ENCODE measurements at regions not wholly inside any gene's neighbourhood (a gene's known extent, or its start where the extent isn't known, plus 50 kb on each side); places are given as distances from the start of the nearest gene placed in this dataset.
"Not testable (repeated sequence)": the region's sequence is repeated elsewhere in the genome, so short reads cannot be mapped to it uniquely, and the experiment has no call there.

GRCh38 chr3:174583396-174583795, 275.7 kb upstream of the NAALADL2 start:
- H3K9me3 ChIP-seq (ENCODE audit: control insufficient read depth, insufficient read depth, low read depth, low read length) = no peaks in the 10 kb centered on the region
- H3K4me1 ChIP-seq (ENCODE audit: control insufficient read depth, insufficient read depth, low read length) = no peaks in the 10 kb centered on the region
- in situ Hi-C loops (cut with HindIII; ENCODE audit: low pct_unique_long_range_greater_than_20kb, low sequenced_read_pairs) (no loop called here), intact Hi-C loops (cut with micrococcal nuclease; ENCODE audit: unreplicated experiment) (no loop called here)
- POLR2A ChIA-PET = no interaction called here
- H3K36me3 ChIP-seq (ENCODE audit: control insufficient read depth, insufficient read depth, low read length) = no peaks in the 10 kb centered on the region
- H3K4me3 ChIP-seq (ENCODE audit: low read depth in 2 of 2, low read length in 2 of 2) = no peak overlapping the region
- no peak for TF ChIP-seq SIN3A (IDR thresholded peaks at IDR 0.05; ENCODE audit: borderline replicate concordance, insufficient read depth, low read depth, low read length)
- TF ChIP-seq CTCF (IDR thresholded peaks at IDR 0.05) = no peak
- no peak for TF ChIP-seq TCF7L2 (IDR thresholded peaks at IDR 0.05; ENCODE audit: low read depth, low read length)
- TF ChIP-seq POLR2AphosphoS5 (IDR thresholded peaks at IDR 0.05; ENCODE audit: low read depth, low read length) = no peak
- TF ChIP-seq REST (IDR thresholded peaks at IDR 0.05; ENCODE audit: insufficient read depth in 1 of 2, low read depth in 2 of 2, low read length in 1 of 2) = no peak
- no peak overlapping the region for H3K27ac ChIP-seq (ENCODE audit: low read length)
- no TSS peak for BruUV-seq (replicated peaks)
- ATAC-seq (no peak), DNase-seq (ENCODE audit: low read depth, low spot score) (no peak)
- H3K27me3 ChIP-seq (ENCODE audit: control insufficient read depth, insufficient read depth, low read length) = no peaks in the 10 kb centered on the region
- CTCF ChIA-PET = no interaction called here

- H3K4me1 ChIP-seq (ENCODE audit: control insufficient read depth, insufficient read depth, low read length); DNase-seq (ENCODE audit: low read depth, low spot score); H3K27me3 ChIP-seq (ENCODE audit: control insufficient read depth, insufficient read depth, low read length); BruUV-seq (replicated peaks); POLR2A ChIA-PET; intact Hi-C loops (cut with micrococcal nuclease; ENCODE audit: unreplicated experiment); ATAC-seq; in situ Hi-C loops (cut with HindIII; ENCODE audit: low pct_unique_long_range_greater_than_20kb, low sequenced_read_pairs); H3K27ac ChIP-seq (ENCODE audit: low read length); H3K36me3 ChIP-seq (ENCODE audit: control insufficient read depth, insufficient read depth, low read length); H3K4me3 ChIP-seq (ENCODE audit: low read depth in 2 of 2, low read length in 2 of 2); H3K9me3 ChIP-seq (ENCODE audit: control insufficient read depth, insufficient read depth, low read depth, low read length): not testable (repeated sequence)
- CTCF ChIA-PET = interaction anchor here (0.7 kb wide), 1 partner anchor 1843 kb away, joined by 4 read pairs; no protein-coding TSS in a partner anchor
Measured at GRCh38 chr3:174587137-174587536, 272.0 kb upstream of the NAALADL2 start.

- no peak overlapping the region for H3K27ac ChIP-seq (ENCODE audit: low read length)
- intact Hi-C loops (cut with micrococcal nuclease; ENCODE audit: unreplicated experiment) (no loop called here), in situ Hi-C loops (cut with HindIII; ENCODE audit: low pct_unique_long_range_greater_than_20kb, low sequenced_read_pairs) (no loop called here)
- H3K36me3 ChIP-seq (ENCODE audit: control insufficient read depth, insufficient read depth, low read length) = no peaks in the 10 kb centered on the region
- ATAC-seq = no peak
- ChIA-PET CTCF (no interaction called here), POLR2A (no interaction called here)
- no peak for TF ChIP-seq POLR2AphosphoS5 (IDR thresholded peaks at IDR 0.05; ENCODE audit: low read depth, low read length)
- TF ChIP-seq REST (IDR thresholded peaks at IDR 0.05; ENCODE audit: insufficient read depth in 1 of 2, low read depth in 2 of 2, low read length in 1 of 2) = no peak
- TF ChIP-seq TCF7L2 (IDR thresholded peaks at IDR 0.05; ENCODE audit: low read depth, low read length) = no peak
- TF ChIP-seq CTCF (IDR thresholded peaks at IDR 0.05) = no peak
- TF ChIP-seq SIN3A (IDR thresholded peaks at IDR 0.05; ENCODE audit: borderline replicate concordance, insufficient read depth, low read depth, low read length) = no peak
- DNase-seq (ENCODE audit: low read depth, low spot score) = no peak
- no TSS peak for BruUV-seq (replicated peaks)
- no peaks in the 10 kb centered on the region for H3K27me3 ChIP-seq (ENCODE audit: control insufficient read depth, insufficient read depth, low read length)
- no peaks in the 10 kb centered on the region for H3K9me3 ChIP-seq (ENCODE audit: control insufficient read depth, insufficient read depth, low read depth, low read length)
- no peaks in the 10 kb centered on the region for H3K4me1 ChIP-seq (ENCODE audit: control insufficient read depth, insufficient read depth, low read length)
- no peak overlapping the region for H3K4me3 ChIP-seq (ENCODE audit: low read depth in 2 of 2, low read length in 2 of 2)
Measured at GRCh38 chr3:174596447-174596982, 262.6 kb upstream of the NAALADL2 start.
